GM12891 (cell line): ENCODE measurements at regions not wholly inside any gene's neighbourhood (a gene's known extent, or its start where the extent isn't known, plus 50 kb on each side); places are given as distances from the start of the nearest gene placed in this dataset.

Experiments used
- PAX5 ChIP-seq: IDR thresholded peaks from 2 replicates; pipeline ENCODE4 v1.6.1; 2011; ENCODE audit warnings: low read length, moderate library complexity, mild to moderate bottlenecking; ENCODE audit not compliant: insufficient read depth, severe bottlenecking
- POLR2A ChIP-seq: IDR thresholded peaks from 2 replicates; pipeline ENCODE4 v1.6.1; 2011; ENCODE audit warnings: low read depth, low read length, control low read depth
- POLR2AphosphoS5 ChIP-seq: IDR thresholded peaks from 2 replicates; pipeline ENCODE4 v1.6.1; 2011; ENCODE audit warnings: low read depth, low read length, control low read depth
- POU2F2 ChIP-seq: IDR thresholded peaks from 2 replicates; pipeline ENCODE4 v1.6.1; 2011; ENCODE audit warnings: low read depth, mild to moderate bottlenecking, control low read depth, low read length, moderate library complexity
- SPI1 ChIP-seq: IDR thresholded peaks from 2 replicates; pipeline ENCODE4 v1.6.1; 2011; ENCODE audit warnings: low read depth, low read length, control low read depth
- TAF1 ChIP-seq: IDR thresholded peaks from 2 replicates; pipeline ENCODE4 v1.6.1; 2011; ENCODE audit warnings: low read depth, low read length, control low read depth

- TF ChIP-seq POLR2AphosphoS5 = no peak
- TF ChIP-seq POLR2A = no peak
- no peak for TF ChIP-seq TAF1
- no peak for TF ChIP-seq POU2F2
- TF ChIP-seq SPI1 = no peak
- no peak for TF ChIP-seq PAX5
Measured at GRCh38 chr3:20698896-20699295, 512.9 kb upstream of the SGO1 start.
